Upper lobe of left lung (tissue), 4 donors: ENCODE measurements at regions not wholly inside any gene's neighbourhood (a gene's known extent, or its start where the extent isn't known, plus 50 kb on each side); places are given as distances from the start of the nearest gene placed in this dataset.
"Not testable (repeated sequence)": the region's sequence is repeated elsewhere in the genome, so short reads cannot be mapped to it uniquely, and the experiment has no call there.

ENCODE experiments used
- EP300 ChIP-seq, 4 donors: sonication (generic); formaldehyde crosslinking; IDR thresholded peaks; one replicate each; pipeline ENCODE4 v1.5.1; 2017; ENCODE audit warnings: antibody characterized with exemption in 4 of 4, control low read depth in 2 of 4
- POLR2A ChIP-seq, 4 donors: fragments of 450-650 bp; IDR thresholded peaks; one replicate each; pipeline ENCODE4 v1.5.1; 2016 to 2017; ENCODE audit warnings: antibody characterized with exemption in 4 of 4, mild to moderate bottlenecking in 2 of 4
- POLR2AphosphoS5 ChIP-seq, 2 donors: sonication (generic); formaldehyde crosslinking; IDR thresholded peaks; one replicate each; pipeline ENCODE4 v1.5.1; 2017; ENCODE audit warnings: antibody characterized with exemption in 2 of 2
- TF ChIP-seq, protein P1 (sequence below), 6 experiments: fragments of 450-650 bp in 4 of 6; fragments of 200-600 bp in 2 of 6; sonication (generic) in 2 of 6; IDR thresholded peaks; one replicate each; pipeline ENCODE4 v1.5.1; 2016 to 2019; ENCODE audit warnings: antibody characterized with exemption in 6 of 6

DNA sequence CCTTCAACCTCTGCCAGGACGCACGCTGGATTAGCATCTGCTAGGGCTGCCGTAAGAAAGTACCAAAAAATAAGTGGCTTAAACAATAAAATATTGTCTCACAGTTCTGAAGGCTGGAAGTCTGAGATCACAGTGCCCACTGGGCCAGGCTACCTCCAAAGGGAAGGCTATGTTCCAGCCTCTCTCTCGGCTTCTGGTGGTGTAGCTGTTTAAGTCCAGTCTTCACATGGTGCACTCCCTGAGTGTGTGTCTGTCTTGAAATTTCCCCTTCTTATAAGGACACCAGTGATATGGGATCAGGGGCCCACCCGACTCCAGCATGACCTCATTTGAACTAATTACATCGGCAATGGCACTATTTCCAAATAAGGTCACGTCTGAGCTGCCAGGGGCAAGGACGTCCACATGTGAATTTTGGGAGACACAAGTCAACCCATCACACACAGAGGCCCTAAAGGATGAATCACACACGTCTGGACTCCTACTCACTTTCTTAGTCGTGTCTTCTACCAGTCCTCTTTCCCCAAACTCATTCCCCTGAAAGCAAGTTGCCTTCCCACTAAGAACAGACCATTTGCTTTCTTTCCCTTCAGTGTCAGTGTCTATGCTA lies 359.4 kb downstream of the BCL2L11 start:
- TF ChIP-seq, protein P1, sequence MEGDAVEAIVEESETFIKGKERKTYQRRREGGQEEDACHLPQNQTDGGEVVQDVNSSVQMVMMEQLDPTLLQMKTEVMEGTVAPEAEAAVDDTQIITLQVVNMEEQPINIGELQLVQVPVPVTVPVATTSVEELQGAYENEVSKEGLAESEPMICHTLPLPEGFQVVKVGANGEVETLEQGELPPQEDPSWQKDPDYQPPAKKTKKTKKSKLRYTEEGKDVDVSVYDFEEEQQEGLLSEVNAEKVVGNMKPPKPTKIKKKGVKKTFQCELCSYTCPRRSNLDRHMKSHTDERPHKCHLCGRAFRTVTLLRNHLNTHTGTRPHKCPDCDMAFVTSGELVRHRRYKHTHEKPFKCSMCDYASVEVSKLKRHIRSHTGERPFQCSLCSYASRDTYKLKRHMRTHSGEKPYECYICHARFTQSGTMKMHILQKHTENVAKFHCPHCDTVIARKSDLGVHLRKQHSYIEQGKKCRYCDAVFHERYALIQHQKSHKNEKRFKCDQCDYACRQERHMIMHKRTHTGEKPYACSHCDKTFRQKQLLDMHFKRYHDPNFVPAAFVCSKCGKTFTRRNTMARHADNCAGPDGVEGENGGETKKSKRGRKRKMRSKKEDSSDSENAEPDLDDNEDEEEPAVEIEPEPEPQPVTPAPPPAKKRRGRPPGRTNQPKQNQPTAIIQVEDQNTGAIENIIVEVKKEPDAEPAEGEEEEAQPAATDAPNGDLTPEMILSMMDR (IDR thresholded peaks at IDR 0.05) = not testable (repeated sequence)
- not testable (repeated sequence) for TF ChIP-seq EP300, POLR2AphosphoS5, POLR2A (IDR thresholded peaks at IDR 0.05)
